HG02870 (cell line): ENCODE measurements at regions not wholly inside any gene's neighbourhood (a gene's known extent, or its start where the extent isn't known, plus 50 kb on each side); places are given as distances from the start of the nearest gene placed in this dataset.
"Not testable (repeated sequence)": the region's sequence is repeated elsewhere in the genome, so short reads cannot be mapped to it uniquely, and the experiment has no call there.

Experiments used
- ATAC-seq: cut with Tn5 transposase; IDR thresholded peaks from one replicate; pipeline ENCODE4 v1.9.1; 2021; ENCODE audit warnings: mild to moderate bottlenecking, moderate library complexity; ENCODE audit not compliant: unreplicated experiment

GRCh38 chr4:42824278-42824977, 68.1 kb upstream of the GRXCR1 start:
- no peak for ATAC-seq

GRCh38 chr4:42821230-42821629, 71.3 kb upstream of the GRXCR1 start:
- no peak for ATAC-seq

- no peak for ATAC-seq
Measured at GRCh38 chr4:42819863-42820514, 72.5 kb upstream of the GRXCR1 start.

- ATAC-seq, result no peak
Measured at GRCh38 chr4:42817913-42818312, 74.6 kb upstream of the GRXCR1 start.

- no peak for ATAC-seq
Measured at GRCh38 chr4:42816880-42817400, 75.6 kb upstream of the GRXCR1 start.

- ATAC-seq, result no peak
Measured at GRCh38 chr4:42816189-42816879, 76.2 kb upstream of the GRXCR1 start.

- ATAC-seq, result no peak
Measured at GRCh38 chr4:42809419-42810084, 83.0 kb upstream of the GRXCR1 start.

- no peak for ATAC-seq
Measured at GRCh38 chr4:42806303-42806835, 86.1 kb upstream of the GRXCR1 start.

GRCh38 chr4:42789041-42789567, 103.4 kb upstream of the GRXCR1 start:
- ATAC-seq, result peak; percentile 55

GRCh38 chr4:42787079-42787463, 105.4 kb upstream of the GRXCR1 start:
- ATAC-seq, result no peak

- ATAC-seq, result no peak
Measured at GRCh38 chr4:42786350-42787078, 106.0 kb upstream of the GRXCR1 start.

- ATAC-seq, result no peak
Measured at GRCh38 chr4:42785817-42786216, 106.7 kb upstream of the GRXCR1 start.

GRCh38 chr4:42781315-42781714, 111.2 kb upstream of the GRXCR1 start:
- no peak for ATAC-seq

- ATAC-seq, result no peak
Measured at GRCh38 chr4:42778349-42778748, 114.2 kb upstream of the GRXCR1 start.

GRCh38 chr4:42768125-42768748, 111.3 kb upstream of the ATP8A1 start:
- no peak for ATAC-seq

GRCh38 chr4:42767669-42768068, 110.8 kb upstream of the ATP8A1 start:
- ATAC-seq, result no peak

GRCh38 chr4:42761804-42762203, 104.9 kb upstream of the ATP8A1 start:
- no peak for ATAC-seq

GRCh38 chr4:42754965-42755364, 98.1 kb upstream of the ATP8A1 start:
- not testable (repeated sequence) for ATAC-seq

GRCh38 chr4:42751587-42751986, 94.7 kb upstream of the ATP8A1 start:
- ATAC-seq, result no peak

- no peak for ATAC-seq
Measured at GRCh38 chr4:42750856-42751255, 94.0 kb upstream of the ATP8A1 start.
